ENCODE measurements at regions not wholly inside any gene's neighbourhood (a gene's known extent, or its start where the extent isn't known, plus 50 kb on each side); places are given as distances from the start of the nearest gene placed in this dataset.
A peak's percentile ranks its signal among the peaks of the same experiment; 100 is the strongest.

- H3K27me3 Mint-ChIP-seq (ENCODE audit: low read depth, poor library complexity) = peaks cover 12% of the 10 kb centered on the region
- H3K4me3 Mint-ChIP-seq = no peak overlapping the region
- no peak for DNase-seq
- no peaks in the 10 kb centered on the region for H3K4me1 Mint-ChIP-seq
- H3K27ac Mint-ChIP-seq = no peak overlapping the region
- no peaks in the 10 kb centered on the region for H3K36me3 Mint-ChIP-seq (ENCODE audit: low read depth)
- no peak for TF ChIP-seq CTCF (IDR thresholded peaks at IDR 0.05)
- H3K9me3 Mint-ChIP-seq = no peaks in the 10 kb centered on the region
Observed at GRCh38 chr16:13560151-13560550, 359.8 kb upstream of the ERCC4 start.

GRCh38 chr16:13561291-13562070, 358.5 kb upstream of the ERCC4 start:
- no peaks in the 10 kb centered on the region for H3K36me3 Mint-ChIP-seq (ENCODE audit: low read depth)
- H3K27ac Mint-ChIP-seq = peak overlapping the region; percentile 70
- H3K4me3 Mint-ChIP-seq = no peak overlapping the region
- no peaks in the 10 kb centered on the region for H3K9me3 Mint-ChIP-seq
- H3K4me1 Mint-ChIP-seq = no peaks in the 10 kb centered on the region
- DNase-seq = no peak
- peaks cover 8% of the 10 kb centered on the region for H3K27me3 Mint-ChIP-seq (ENCODE audit: low read depth, poor library complexity)
- no peak for TF ChIP-seq CTCF (IDR thresholded peaks at IDR 0.05)

GRCh38 chr16:13568803-13569202, 351.2 kb upstream of the ERCC4 start:
- no peak overlapping the region for H3K4me3 Mint-ChIP-seq
- TF ChIP-seq CTCF (IDR thresholded peaks at IDR 0.05) = no peak
- no peak for DNase-seq
- H3K27me3 Mint-ChIP-seq (ENCODE audit: low read depth, poor library complexity) = peaks cover 10% of the 10 kb centered on the region
- H3K27ac Mint-ChIP-seq = no peak overlapping the region
- H3K9me3 Mint-ChIP-seq = no peaks in the 10 kb centered on the region
- H3K4me1 Mint-ChIP-seq = no peaks in the 10 kb centered on the region
- H3K36me3 Mint-ChIP-seq (ENCODE audit: low read depth) = no peaks in the 10 kb centered on the region

GRCh38 chr16:13569986-13570385, 350.0 kb upstream of the ERCC4 start:
- no peak for TF ChIP-seq CTCF (IDR thresholded peaks at IDR 0.05)
- Mint-ChIP-seq H3K27me3 (ENCODE audit: low read depth, poor library complexity) (peaks cover 11% of the 10 kb centered on the region), H3K4me3 (no peak overlapping the region), H3K9me3 (no peaks in the 10 kb centered on the region), H3K36me3 (ENCODE audit: low read depth) (no peaks in the 10 kb centered on the region), H3K27ac (no peak overlapping the region), H3K4me1 (no peaks in the 10 kb centered on the region)
- DNase-seq = no peak

- no peaks in the 10 kb centered on the region for H3K36me3 Mint-ChIP-seq (ENCODE audit: low read depth)
- peaks cover 8% of the 10 kb centered on the region for H3K27me3 Mint-ChIP-seq (ENCODE audit: low read depth, poor library complexity)
- DNase-seq = no peak
- H3K4me3 Mint-ChIP-seq = no peak overlapping the region
- no peak overlapping the region for H3K27ac Mint-ChIP-seq
- no peaks in the 10 kb centered on the region for H3K9me3 Mint-ChIP-seq
- no peak for TF ChIP-seq CTCF (IDR thresholded peaks at IDR 0.05)
- H3K4me1 Mint-ChIP-seq = no peaks in the 10 kb centered on the region
Observed at GRCh38 chr16:13571036-13571435, 348.9 kb upstream of the ERCC4 start.

- H3K27me3 Mint-ChIP-seq (ENCODE audit: low read depth, poor library complexity) = peaks cover 4% of the 10 kb centered on the region
- no peak overlapping the region for H3K27ac Mint-ChIP-seq
- no peaks in the 10 kb centered on the region for H3K36me3 Mint-ChIP-seq (ENCODE audit: low read depth)
- H3K9me3 Mint-ChIP-seq = peaks cover 4% of the 10 kb centered on the region
- DNase-seq = no peak
- H3K4me1 Mint-ChIP-seq = no peaks in the 10 kb centered on the region
- H3K4me3 Mint-ChIP-seq = no peak overlapping the region
- TF ChIP-seq CTCF (IDR thresholded peaks at IDR 0.05) = no peak
Observed at GRCh38 chr16:13573903-13574302, 346.1 kb upstream of the ERCC4 start.
